ENCODE measurements at regions not wholly inside any gene's neighbourhood (a gene's known extent, or its start where the extent isn't known, plus 50 kb on each side); places are given as distances from the start of the nearest gene placed in this dataset.

DNA sequence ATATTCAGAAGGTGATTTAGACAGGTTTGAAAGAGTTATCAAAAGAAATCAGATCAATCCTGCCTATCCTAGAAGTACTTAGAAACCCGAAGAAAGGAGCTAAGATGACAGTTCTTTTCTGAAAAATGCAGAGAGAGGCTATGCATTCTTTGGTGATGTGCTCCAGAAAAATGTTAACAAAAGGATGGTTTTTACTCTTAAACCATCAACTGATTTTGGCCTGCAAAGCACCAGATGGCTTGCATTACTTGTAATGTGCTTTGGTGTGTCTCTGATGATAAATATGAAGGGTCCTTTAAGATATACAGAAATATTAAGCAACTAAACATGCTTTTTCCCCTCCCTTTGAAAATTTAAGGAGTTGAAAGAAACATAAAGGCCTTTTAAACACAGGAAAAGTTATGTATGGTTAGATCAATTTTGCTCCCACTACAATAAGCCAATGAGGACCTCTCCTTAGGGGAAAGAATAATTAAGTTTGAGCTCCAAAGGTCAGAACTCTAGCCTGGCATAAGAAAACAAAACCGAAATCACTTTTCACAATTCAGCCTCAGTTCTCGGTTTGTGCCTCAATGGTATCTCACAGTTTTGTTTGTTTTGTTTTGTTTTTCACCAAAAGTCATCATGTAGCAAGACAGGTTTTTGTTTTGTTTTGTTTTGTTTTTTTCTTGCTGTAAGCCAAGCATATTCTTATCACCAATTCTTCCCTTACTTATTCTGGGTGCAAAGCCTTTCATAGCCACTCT, 302.4 kb upstream of the NT5C1B start:
- Histone ChIP-seq H3K9me3 (ENCODE audit: control insufficient read depth, insufficient read depth, low read depth, low read length) (no peaks in the 10 kb centered on the region), H3K36me3 (ENCODE audit: control insufficient read depth in 2 of 2, insufficient read depth in 1 of 2, low read length in 2 of 2) (no peaks in the 10 kb centered on the region), H3K27ac (ENCODE audit: extremely low read depth, low read depth, low read length) (no peak overlapping the region), H3K4me3 (ENCODE audit: low read depth, low read length) (no peak overlapping the region), H3K4me1 (ENCODE audit: control insufficient read depth, insufficient read depth, low read length) (no peaks in the 10 kb centered on the region)
- ChIA-PET POLR2A (no interaction called here), CTCF (no interaction called here)
- no peak for TF ChIP-seq ZNF549 (tag by site-specific recombination; IDR thresholded peaks at IDR 0.05)

DNA sequence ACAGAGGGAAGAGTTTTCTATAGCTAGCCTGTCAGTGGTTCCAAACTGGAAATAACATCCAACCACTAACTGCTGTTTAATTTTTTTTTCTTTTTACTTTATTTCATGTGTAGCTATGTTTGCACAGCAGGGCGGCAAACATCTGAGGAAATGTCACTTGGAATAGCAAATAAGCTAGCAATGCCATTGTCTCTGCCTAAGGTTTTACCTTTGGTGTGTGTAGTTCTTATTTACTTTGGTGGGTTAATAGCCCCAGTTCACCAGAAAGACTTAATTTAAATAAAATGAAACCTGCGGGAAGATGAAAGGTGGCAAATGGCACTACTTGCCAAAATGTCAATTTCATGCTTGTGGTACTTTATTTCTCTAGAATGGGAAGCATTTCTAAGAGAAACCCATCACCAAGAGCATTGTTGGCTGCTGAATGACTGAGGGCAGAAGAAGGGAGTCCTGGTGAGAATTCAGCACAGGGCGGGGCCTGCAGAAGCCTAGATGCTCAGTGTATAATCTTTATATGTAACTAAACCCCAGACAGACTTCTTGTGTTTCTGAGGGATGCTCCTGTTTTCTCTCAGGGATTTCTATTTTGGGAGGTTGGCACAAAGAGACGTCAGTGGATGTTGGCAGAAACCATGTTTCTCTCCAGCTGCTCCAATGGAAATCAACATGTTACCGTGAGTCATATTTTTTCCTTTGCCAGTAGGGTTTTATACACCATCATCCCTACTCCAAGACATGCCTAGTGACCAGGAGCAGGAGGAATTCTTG, 300.4 kb upstream of the NT5C1B start:
- CTCF ChIA-PET = interaction anchor here (0.6 kb wide), 1 partner anchor 13 kb away, joined by 3 read pairs; no protein-coding TSS in a partner anchor
- POLR2A ChIA-PET = no interaction called here
- TF ChIP-seq, protein P1, sequence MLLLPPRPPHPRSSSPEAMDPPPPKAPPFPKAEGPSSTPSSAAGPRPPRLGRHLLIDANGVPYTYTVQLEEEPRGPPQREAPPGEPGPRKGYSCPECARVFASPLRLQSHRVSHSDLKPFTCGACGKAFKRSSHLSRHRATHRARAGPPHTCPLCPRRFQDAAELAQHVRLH (tag by site-specific recombination; IDR thresholded peaks at IDR 0.05) = no peak
- TF ChIP-seq ZNF555 (tag by site-specific recombination; conservative IDR thresholded peaks at IDR 0.05) = no peak
- no peak for TF ChIP-seq ZNF112 (tag by site-specific recombination; IDR thresholded peaks at IDR 0.05)
- TF ChIP-seq, protein P2, sequence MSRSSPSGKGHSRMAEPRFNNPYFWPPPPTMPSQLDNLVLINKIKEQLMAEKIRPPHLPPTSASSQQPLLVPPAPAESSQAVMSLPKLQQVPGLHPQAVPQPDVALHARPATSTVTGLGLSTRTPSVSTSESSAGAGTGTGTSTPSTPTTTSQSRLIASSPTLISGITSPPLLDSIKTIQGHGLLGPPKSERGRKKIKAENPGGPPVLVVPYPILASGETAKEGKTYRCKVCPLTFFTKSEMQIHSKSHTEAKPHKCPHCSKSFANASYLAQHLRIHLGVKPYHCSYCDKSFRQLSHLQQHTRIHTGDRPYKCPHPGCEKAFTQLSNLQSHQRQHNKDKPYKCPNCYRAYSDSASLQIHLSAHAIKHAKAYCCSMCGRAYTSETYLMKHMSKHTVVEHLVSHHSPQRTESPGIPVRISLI (tag by site-specific recombination; IDR thresholded peaks at IDR 0.05) = no peak
- no peak for TF ChIP-seq SP7 (tag by site-specific recombination; IDR thresholded peaks at IDR 0.05)
- no peak for TF ChIP-seq ZNF157 (tag by site-specific recombination; IDR thresholded peaks at IDR 0.05)
- TF ChIP-seq ZNF776 (tag by site-specific recombination; IDR thresholded peaks at IDR 0.05; ENCODE audit: borderline replicate concordance) = no peak
- TF ChIP-seq BCL11A (tag by site-specific recombination; IDR thresholded peaks at IDR 0.05; ENCODE audit: low read depth) = no peak
- TF ChIP-seq, protein P3, sequence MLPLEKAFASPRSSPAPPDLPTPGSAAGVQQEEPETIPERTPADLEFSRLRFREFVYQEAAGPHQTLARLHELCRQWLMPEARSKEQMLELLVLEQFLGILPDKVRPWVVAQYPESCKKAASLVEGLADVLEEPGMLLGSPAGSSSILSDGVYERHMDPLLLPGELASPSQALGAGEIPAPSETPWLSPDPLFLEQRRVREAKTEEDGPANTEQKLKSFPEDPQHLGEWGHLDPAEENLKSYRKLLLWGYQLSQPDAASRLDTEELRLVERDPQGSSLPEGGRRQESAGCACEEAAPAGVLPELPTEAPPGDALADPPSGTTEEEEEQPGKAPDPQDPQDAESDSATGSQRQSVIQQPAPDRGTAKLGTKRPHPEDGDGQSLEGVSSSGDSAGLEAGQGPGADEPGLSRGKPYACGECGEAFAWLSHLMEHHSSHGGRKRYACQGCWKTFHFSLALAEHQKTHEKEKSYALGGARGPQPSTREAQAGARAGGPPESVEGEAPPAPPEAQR (tag by site-specific recombination; IDR thresholded peaks at IDR 0.05) = no peak
- no peak for TF ChIP-seq RBAK (tag by site-specific recombination; IDR thresholded peaks at IDR 0.05)
- no peak for TF ChIP-seq ZSCAN23 (tag by site-specific recombination; IDR thresholded peaks at IDR 0.05)
- no peak for TF ChIP-seq GLI4 (tag by site-specific recombination; IDR thresholded peaks at IDR 0.05)
- no peak for TF ChIP-seq ZNF501 (tag by site-specific recombination; IDR thresholded peaks at IDR 0.05)
- no peak for TF ChIP-seq ZNF664 (tag by site-specific recombination; IDR thresholded peaks at IDR 0.05)
- Histone ChIP-seq H3K4me3 (ENCODE audit: low read depth, low read length) (no peak overlapping the region), H3K27ac (ENCODE audit: extremely low read depth, low read depth, low read length) (no peak overlapping the region), H3K4me1 (ENCODE audit: control insufficient read depth, insufficient read depth, low read length) (no peaks in the 10 kb centered on the region), H3K9me3 (ENCODE audit: control insufficient read depth, insufficient read depth, low read depth, low read length) (no peaks in the 10 kb centered on the region), H3K36me3 (ENCODE audit: control insufficient read depth in 2 of 2, insufficient read depth in 1 of 2, low read length in 2 of 2) (no peaks in the 10 kb centered on the region)

DNA sequence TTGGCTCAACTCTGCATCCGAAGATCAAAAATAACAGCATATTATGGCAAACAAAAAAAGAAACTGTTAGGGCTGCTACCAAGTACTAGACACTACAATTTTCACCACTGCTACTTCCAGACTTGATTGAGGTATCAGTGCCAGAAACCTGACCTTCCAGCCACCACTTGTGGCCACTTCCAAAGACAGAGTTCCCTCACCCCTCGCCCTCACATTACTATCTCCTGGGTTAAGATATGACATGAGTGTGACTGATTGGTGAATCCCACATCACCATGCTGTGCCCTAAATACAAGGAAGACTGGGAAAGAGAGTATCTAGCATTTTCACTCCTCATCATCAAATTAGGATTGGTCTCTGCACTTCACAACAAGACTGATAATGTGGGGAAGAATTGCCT, 296.1 kb upstream of the NT5C1B start:
- Histone ChIP-seq H3K4me1 (ENCODE audit: control insufficient read depth, insufficient read depth, low read length) (no peaks in the 10 kb centered on the region), H3K9me3 (ENCODE audit: control insufficient read depth, insufficient read depth, low read depth, low read length) (no peaks in the 10 kb centered on the region), H3K27ac (ENCODE audit: extremely low read depth, low read depth, low read length) (no peak overlapping the region), H3K4me3 (ENCODE audit: low read depth, low read length) (no peak overlapping the region), H3K36me3 (ENCODE audit: control insufficient read depth in 2 of 2, insufficient read depth in 1 of 2, low read length in 2 of 2) (no peaks in the 10 kb centered on the region)
- POLR2A ChIA-PET = no interaction called here
- CTCF ChIA-PET = no interaction called here
- TF ChIP-seq ZNF112 (tag by site-specific recombination; IDR thresholded peaks at IDR 0.05) (no peak), ZNF776 (tag by site-specific recombination; IDR thresholded peaks at IDR 0.05; ENCODE audit: borderline replicate concordance) (no peak), ZNF10 (tag by site-specific recombination; IDR thresholded peaks at IDR 0.05) (no peak), ZNF48 (tag by site-specific recombination; IDR thresholded peaks at IDR 0.05) (no peak), ZNF843 (tag by site-specific recombination; IDR thresholded peaks at IDR 0.05) (no peak), ZNF266 (tag by site-specific recombination; IDR thresholded peaks at IDR 0.05; ENCODE audit: low read depth) (no peak), AEBP2 (tag by site-specific recombination; IDR thresholded peaks at IDR 0.05; ENCODE audit: borderline replicate concordance) (no peak), ZNF114 (tag by site-specific recombination; IDR thresholded peaks at IDR 0.05) (no peak), TRIM28 (IDR thresholded peaks at IDR 0.05; ENCODE audit: borderline replicate concordance, low read length) (no peak), PRDM1 (tag by site-specific recombination; IDR thresholded peaks at IDR 0.05) (no peak), MEIS1 (CRISPR knock-in tag; IDR thresholded peaks at IDR 0.05; ENCODE audit: borderline replicate concordance) (no peak), ZNF626 (tag by site-specific recombination; IDR thresholded peaks at IDR 0.05) (no peak)

Data from HEK293 (cell line).